IMR-90 (cell line): ENCODE measurements at regions not wholly inside any gene's neighbourhood (a gene's known extent, or its start where the extent isn't known, plus 50 kb on each side); places are given as distances from the start of the nearest gene placed in this dataset.

Source experiments
- ATAC-seq: fragments of 200-7000 bp; cut with Tn5 transposase; 2 replicates; pipeline ENCODE4 v1.9.1; 2020; ENCODE audit warnings: low read depth, mild to moderate bottlenecking, moderate library complexity
- BruUV-seq: library from RNA; stranded (reverse); fragments of 400-500 nt; replicated peaks from 2 replicates; lab custom pipeline; 2021; lab: Mats Ljungman, UMichigan
- CTCF ChIA-PET: fragments of 300-600 bp; formaldehyde crosslinking; extraction: SDS; loops from one replicate; lab custom pipeline; 2021; ENCODE audit warnings: antibody characterized with exemption; lab: Yijun Ruan, JAX
- POLR2A ChIA-PET: fragments of 300-600 bp; sonication (Branson Sonifier 250); formaldehyde crosslinking; loops from one replicate; lab custom pipeline; 2022; ENCODE audit warnings: antibody characterized with exemption; ENCODE audit not compliant: unreplicated experiment; lab: Charles Lee
- DNase-seq: peaks from one replicate; pipeline ENCODE4 v3.0.0; 2013
- H2AFZ ChIP-seq: replicated peaks from 2 replicates; pipeline ENCODE3; 2013; ENCODE audit warnings: low read length, mild to moderate bottlenecking; ENCODE audit not compliant: poor library complexity
- H2AK5ac ChIP-seq: 2 replicates; pipeline ENCODE4 v1.6.1; 2013; ENCODE audit warnings: low read depth, low read length, inconsistent platforms
- H2AK9ac ChIP-seq: replicated peaks from 2 replicates; pipeline ENCODE3; 2013; ENCODE audit warnings: mild to moderate bottlenecking, low read depth, low read length, moderate library complexity; ENCODE audit not compliant: poor library complexity
- H2BK120ac ChIP-seq: 2 replicates; pipeline ENCODE4 v1.6.1; 2013; ENCODE audit warnings: low read depth, low read length, inconsistent platforms
- H2BK15ac ChIP-seq: 3 replicates; pipeline ENCODE4 v1.6.1; 2013; ENCODE audit warnings: low read depth, low read length, inconsistent platforms
- H2BK20ac ChIP-seq: 2 replicates; pipeline ENCODE4 v1.6.1; 2013; ENCODE audit warnings: low read depth, mild to moderate bottlenecking, inconsistent platforms, low read length, moderate library complexity
- H2BK5ac ChIP-seq: 2 replicates; pipeline ENCODE4 v1.6.1; 2013; ENCODE audit warnings: mild to moderate bottlenecking, low read depth, low read length, inconsistent platforms; ENCODE audit not compliant: poor library complexity, severe bottlenecking
- H3K14ac ChIP-seq: replicated peaks from 2 replicates; pipeline ENCODE4 v1.6.1; 2013; ENCODE audit warnings: low read depth, low read length, inconsistent platforms
- H3K18ac ChIP-seq: 2 replicates; pipeline ENCODE4 v1.6.1; 2013; ENCODE audit warnings: low read depth, low read length, control low read depth
- H3K23ac ChIP-seq: 2 replicates; pipeline ENCODE4 v1.6.1; 2013; ENCODE audit warnings: low read depth, low read length, inconsistent platforms
- H3K27ac ChIP-seq: 2 replicates; pipeline ENCODE4 v1.5.1; 2013; ENCODE audit warnings: mild to moderate bottlenecking, control low read depth, low read length; ENCODE audit not compliant: insufficient read depth
- H3K27me3 ChIP-seq: 2 replicates; pipeline ENCODE4 v1.6.1; 2013; ENCODE audit warnings: low read length; ENCODE audit not compliant: control insufficient read depth, insufficient read depth
- H3K36me3 ChIP-seq: 2 replicates; pipeline ENCODE4 v1.6.1; 2013; ENCODE audit warnings: low read length, mixed read lengths; ENCODE audit not compliant: control insufficient read depth, insufficient read depth
- H3K4ac ChIP-seq: 2 replicates; pipeline ENCODE4 v1.6.1; 2013; ENCODE audit warnings: low read depth, low read length, inconsistent platforms
- H3K4me1 ChIP-seq: 2 replicates; pipeline ENCODE4 v1.6.1; 2013; ENCODE audit warnings: low read length, mixed read lengths; ENCODE audit not compliant: control insufficient read depth, insufficient read depth
- H3K4me2 ChIP-seq: 2 replicates; pipeline ENCODE4 v1.6.1; 2013; ENCODE audit warnings: low read depth, mild to moderate bottlenecking, control low read depth, low read length, moderate library complexity
- H3K4me3 ChIP-seq: 2 replicates; pipeline ENCODE4 v1.5.1; 2013; ENCODE audit warnings: low read depth, mild to moderate bottlenecking, control low read depth, low read length, moderate library complexity; ENCODE audit not compliant: insufficient read depth
- H3K56ac ChIP-seq: 2 replicates; pipeline ENCODE4 v1.6.1; 2013; ENCODE audit warnings: low read length, inconsistent platforms; ENCODE audit not compliant: insufficient read depth; ENCODE audit errors: extremely low read depth
- H3K79me1 ChIP-seq, 2 experiments: 2 replicates each; pipeline ENCODE4 v1.6.1; 2013; ENCODE audit warnings: low read length in 2 of 2, inconsistent platforms in 1 of 2, low read depth in 1 of 2
- H3K9ac ChIP-seq: 2 replicates; pipeline ENCODE4 v1.6.1; 2013; ENCODE audit warnings: low read depth, low read length, control low read depth
- H3K9me1 ChIP-seq: 2 replicates; pipeline ENCODE4 v1.6.1; 2013; ENCODE audit warnings: low read length, inconsistent platforms; ENCODE audit not compliant: insufficient read depth
- H3K9me3 ChIP-seq: 2 replicates; pipeline ENCODE4 v1.6.1; 2013; ENCODE audit warnings: low read length; ENCODE audit not compliant: control insufficient read depth, insufficient read depth
- H4K20me1 ChIP-seq: 2 replicates; pipeline ENCODE4 v1.6.1; 2013; ENCODE audit warnings: low read length, inconsistent platforms; ENCODE audit not compliant: insufficient read depth
- H4K5ac ChIP-seq: 2 replicates; pipeline ENCODE4 v1.6.1; 2013; ENCODE audit warnings: mild to moderate bottlenecking, low read depth, low read length, control low read depth
- H4K8ac ChIP-seq, 2 experiments: 2 replicates each; pipeline ENCODE4 v1.6.1; 2013; ENCODE audit warnings: low read depth in 2 of 2, low read length in 2 of 2, control low read depth in 1 of 2, inconsistent platforms in 1 of 2
- H4K91ac ChIP-seq: 2 replicates; pipeline ENCODE4 v1.6.1; 2013; ENCODE audit warnings: low read depth, low read length, inconsistent platforms; ENCODE audit not compliant: insufficient read depth
- CEBPB ChIP-seq: IDR thresholded peaks from 2 replicates; pipeline ENCODE4 v1.6.1; 2012; ENCODE audit warnings: low read depth, low read length, improper control_type of control experiment
- MAFK ChIP-seq: IDR thresholded peaks from 2 replicates; pipeline ENCODE4 v1.6.1; 2012; ENCODE audit warnings: low read depth, low read length, improper control_type of control experiment
- MAZ ChIP-seq: IDR thresholded peaks from 2 replicates; pipeline ENCODE4 v1.6.1; 2012; ENCODE audit warnings: low read depth, mild to moderate bottlenecking, low read length, improper control_type of control experiment, moderate library complexity, borderline replicate concordance
- WGBS, 2 experiments: methylation state at CpG; one replicate each; pipeline versions ENCODE4 v1.1.5 to v1.1.7; 2013; ENCODE audit warnings: missing lambda C conversion rate in 2 of 2; ENCODE audit not compliant: insufficient read length in 1 of 2; ENCODE audit errors: extremely low coverage in 2 of 2; 5-methylcytosine and 5-hydroxymethylcytosine counted together
- dilution Hi-C: fragments of 300-500 bp; cut with HindIII; formaldehyde crosslinking; loops from one replicate; pipeline ENCODE4 v1.14.3; 2018; ENCODE audit warnings: low sequenced_read_pairs; ENCODE audit not compliant: unreplicated experiment
- in situ Hi-C: fragments of 300-500 bp; cut with MboI; formaldehyde crosslinking; loops from 3 replicates; pipeline ENCODE4 v1.14.3; 2019; ENCODE audit warnings: low sequenced_read_pairs, inconsistent platforms, mixed read lengths
- intact Hi-C: fragments of 100-400 bp; cut with micrococcal nuclease; formaldehyde crosslinking; loops from 2 replicates; pipeline ENCODE4 v1.10.0; 2022

GRCh38 chr5:126044931-126045565 lies 378.2 kb upstream of the GRAMD2B start:
- H3K9me3 ChIP-seq, result no peaks in the 10 kb centered on the region
- H3K27me3 ChIP-seq, result no peaks in the 10 kb centered on the region
- no peak overlapping the region for H2BK20ac ChIP-seq
- WGBS, 2 experiments, result no CpG with 5 or more reads among the region's 3 CpGs
- H3K9me1 ChIP-seq, result no peaks in the 10 kb centered on the region
- ATAC-seq (no peak), DNase-seq (no peak)
- no peak overlapping the region for H4K91ac ChIP-seq
- H2BK120ac ChIP-seq, result no peak overlapping the region
- BruUV-seq, result no TSS peak
- H2AK5ac ChIP-seq, result no peak overlapping the region
- no peaks in the 10 kb centered on the region for H3K79me1 ChIP-seq
- H2AFZ ChIP-seq, result no peak overlapping the region
- H3K4me1 ChIP-seq, result peaks cover 1% of the 10 kb centered on the region; the same call in 1 of the 2 replicates
- H3K56ac ChIP-seq, result no peak overlapping the region
- H2BK15ac ChIP-seq, result no peak overlapping the region
- no peak overlapping the region for H3K18ac ChIP-seq
- no peak overlapping the region for H3K14ac ChIP-seq
- H2AK9ac ChIP-seq, result no peak overlapping the region
- H4K8ac ChIP-seq, result no peak overlapping the region
- no peaks in the 10 kb centered on the region for H4K20me1 ChIP-seq
- dilution Hi-C loops (no loop called here), in situ Hi-C loops (no loop called here), intact Hi-C loops (no loop called here)
- ChIA-PET CTCF (interaction anchor here (1.3 kb wide), 1 partner anchor 21 kb away, joined by 4 read pairs; no protein-coding TSS in a partner anchor), POLR2A (interaction anchor here (0.6 kb wide), 1 partner anchor 50 kb away, joined by 3 read pairs; no protein-coding TSS in a partner anchor)
- no peaks in the 10 kb centered on the region for H3K36me3 ChIP-seq
- H3K9ac ChIP-seq, result no peak overlapping the region
- H3K4ac ChIP-seq, result no peak overlapping the region
- no peak overlapping the region for H3K27ac ChIP-seq
- H4K5ac ChIP-seq, result no peak overlapping the region
- TF ChIP-seq CEBPB (no peak), MAFK (no peak), MAZ (no peak)
- H2BK5ac ChIP-seq, result no peak overlapping the region
- no peak overlapping the region for H3K4me2 ChIP-seq
- H3K23ac ChIP-seq, result no peak overlapping the region
- H3K4me3 ChIP-seq, result no peak overlapping the region
